Body of pancreas (tissue), 4 donors: ENCODE measurements at regions not wholly inside any gene's neighbourhood (a gene's known extent, or its start where the extent isn't known, plus 50 kb on each side); places are given as distances from the start of the nearest gene placed in this dataset.

Experiments used
- ATAC-seq: fragments of 150-250 bp; one replicate; pipeline ENCODE4 v1.9.1; 2016
- DNase-seq, 4 donors: peaks; one replicate each; pipeline ENCODE4 v3.0.0-alpha.2; 2019
- H3K27ac ChIP-seq, 4 donors: fragments of 200-600 bp; sonication (generic); 1 replicate in 3 of 4; 2 replicates in 1 of 4; pipeline versions ENCODE4 v1.5.1 to v1.6.1; 2016 to 2019; ENCODE audit warnings: mild to moderate bottlenecking in 1 of 4, mixed read lengths in 1 of 4, moderate library complexity in 1 of 4
- H3K27me3 ChIP-seq, 2 donors: fragments of 200-600 bp; sonication (generic); one replicate each; pipeline ENCODE4 v1.6.0; 2016; ENCODE audit warnings: mild to moderate bottlenecking in 1 of 2
- H3K36me3 ChIP-seq, 2 donors: fragments of 200-600 bp; sonication (generic); replicated peaks in 1 of 2; 2 replicates each; pipeline ENCODE4 v1.5.1; 2016; ENCODE audit warnings: low read depth in 2 of 2; ENCODE audit not compliant: insufficient read depth in 1 of 2
- H3K4me1 ChIP-seq: fragments of 200-600 bp; sonication (generic); one replicate; pipeline ENCODE4 v1.6.0; 2016
- H3K4me3 ChIP-seq, 2 donors: fragments of 200-600 bp; sonication (generic); 1 replicate in 1 of 2; 2 replicates in 1 of 2; pipeline ENCODE4 v1.5.1; 2016 to 2019
- H3K9me3 ChIP-seq, 3 donors: fragments of 200-600 bp; sonication (generic); 1 replicate in 2 of 3; 2 replicates in 1 of 3; pipeline ENCODE4 v1.5.1; 2016
- POLR2A ChIP-seq, 3 donors: fragments of 450-650 bp; IDR thresholded peaks; one replicate each; pipeline ENCODE4 v1.6.1; 2016; ENCODE audit warnings: antibody characterized with exemption in 3 of 3, mild to moderate bottlenecking in 2 of 3
- WGBS, 2 donors: methylation state at CpG; one replicate each; pipeline ENCODE4 v1.1.5; 2017; 5-methylcytosine and 5-hydroxymethylcytosine counted together
- intact Hi-C: fragments of 100-400 bp; cut with DNase I; formaldehyde crosslinking; loops from one replicate; pipeline ENCODE4 v1.15.1; 2023
- TF ChIP-seq, protein P1 (sequence below), 7 experiments: fragments of 450-650 bp in 4 of 7; fragments of 200-600 bp in 3 of 7; sonication (generic) in 3 of 7; IDR thresholded peaks; one replicate each; pipeline ENCODE4 v1.5.1; 2016 to 2019; ENCODE audit warnings: antibody characterized with exemption in 7 of 7

DNA sequence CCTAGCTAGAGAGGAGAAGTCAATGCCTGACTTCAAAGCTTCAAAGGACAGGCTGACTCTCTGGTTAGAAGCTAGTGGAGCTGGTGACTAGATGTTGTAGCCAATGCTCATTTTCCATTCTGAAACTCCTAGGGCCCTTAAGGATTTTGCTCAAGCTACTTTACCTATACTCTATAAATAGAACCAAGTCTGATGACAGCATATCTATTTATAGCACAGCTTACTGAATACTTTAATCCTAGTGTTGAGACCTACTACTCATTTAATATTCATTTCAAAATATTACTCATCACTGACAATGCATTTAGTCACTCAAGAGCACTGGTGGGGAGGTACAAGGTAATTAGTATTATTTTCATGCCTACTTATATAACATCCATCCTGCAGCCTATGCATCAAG, 137.2 kb upstream of the PELI2 start:
- intact Hi-C loops = no loop called here
- Histone ChIP-seq H3K36me3 (no peaks in the 10 kb centered on the region), H3K27me3 (no peaks in the 10 kb centered on the region), H3K4me1 (peaks cover 27% of the 10 kb centered on the region), H3K9me3 (no peaks in the 10 kb centered on the region), H3K4me3 (no peak overlapping the region), H3K27ac (no peak overlapping the region)
- DNase-seq = no peak
- no peak for ATAC-seq
- TF ChIP-seq POLR2A (IDR thresholded peaks at IDR 0.05) = no peak
- TF ChIP-seq, protein P1, sequence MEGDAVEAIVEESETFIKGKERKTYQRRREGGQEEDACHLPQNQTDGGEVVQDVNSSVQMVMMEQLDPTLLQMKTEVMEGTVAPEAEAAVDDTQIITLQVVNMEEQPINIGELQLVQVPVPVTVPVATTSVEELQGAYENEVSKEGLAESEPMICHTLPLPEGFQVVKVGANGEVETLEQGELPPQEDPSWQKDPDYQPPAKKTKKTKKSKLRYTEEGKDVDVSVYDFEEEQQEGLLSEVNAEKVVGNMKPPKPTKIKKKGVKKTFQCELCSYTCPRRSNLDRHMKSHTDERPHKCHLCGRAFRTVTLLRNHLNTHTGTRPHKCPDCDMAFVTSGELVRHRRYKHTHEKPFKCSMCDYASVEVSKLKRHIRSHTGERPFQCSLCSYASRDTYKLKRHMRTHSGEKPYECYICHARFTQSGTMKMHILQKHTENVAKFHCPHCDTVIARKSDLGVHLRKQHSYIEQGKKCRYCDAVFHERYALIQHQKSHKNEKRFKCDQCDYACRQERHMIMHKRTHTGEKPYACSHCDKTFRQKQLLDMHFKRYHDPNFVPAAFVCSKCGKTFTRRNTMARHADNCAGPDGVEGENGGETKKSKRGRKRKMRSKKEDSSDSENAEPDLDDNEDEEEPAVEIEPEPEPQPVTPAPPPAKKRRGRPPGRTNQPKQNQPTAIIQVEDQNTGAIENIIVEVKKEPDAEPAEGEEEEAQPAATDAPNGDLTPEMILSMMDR (IDR thresholded peaks at IDR 0.05) = no peak

DNA sequence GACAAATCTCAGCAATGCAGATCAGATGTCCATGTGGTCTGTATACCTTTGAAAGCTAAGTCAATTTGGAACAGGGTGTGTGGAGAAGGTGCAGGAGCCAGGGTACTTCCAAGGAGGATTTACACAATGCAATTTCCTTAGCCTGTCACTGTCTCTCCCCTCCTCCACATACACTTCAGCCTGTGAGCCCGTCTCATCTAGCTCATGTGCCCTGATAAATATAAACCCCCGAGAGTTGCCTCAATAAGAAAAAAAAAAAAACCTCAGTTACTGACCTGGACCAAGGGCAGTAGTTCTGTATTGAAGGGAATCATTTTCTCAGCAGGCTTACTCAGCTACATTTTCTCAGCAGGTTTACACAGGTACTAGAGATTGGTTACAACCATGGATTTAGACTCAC, 132.1 kb upstream of the PELI2 start:
- no peak for TF ChIP-seq POLR2A (IDR thresholded peaks at IDR 0.05)
- TF ChIP-seq, protein P1 (IDR thresholded peaks at IDR 0.05) = no peak
- no peaks in the 10 kb centered on the region for H3K9me3 ChIP-seq
- 60 to 61% methylated on average over 2 of the region's 2 CpGs for WGBS, 2 donors
- H3K4me1 ChIP-seq = no peaks in the 10 kb centered on the region
- intact Hi-C loops = no loop called here
- ATAC-seq (no peak), DNase-seq (no peak)
- H3K27ac ChIP-seq = no peak overlapping the region
- H3K4me3 ChIP-seq = no peak overlapping the region
- no peaks in the 10 kb centered on the region for H3K27me3 ChIP-seq
- no peaks in the 10 kb centered on the region for H3K36me3 ChIP-seq

GRCh38 chr14:56000846-56001245, 117.4 kb upstream of the PELI2 start:
- WGBS, 2 donors = 42 to 45% methylated on average over 3 of the region's 3 CpGs
- Histone ChIP-seq H3K36me3 (no peaks in the 10 kb centered on the region), H3K9me3 (no peaks in the 10 kb centered on the region), H3K4me3 (no peak overlapping the region), H3K4me1 (peaks cover 4% of the 10 kb centered on the region), H3K27me3 (no peaks in the 10 kb centered on the region), H3K27ac (no peak overlapping the region)
- ATAC-seq (no peak), DNase-seq (peak in 3 of 4 donors; percentile 14 to 29 (median 14))
- intact Hi-C loops = no loop called here
- TF ChIP-seq, protein P1 (IDR thresholded peaks at IDR 0.05) = no peak
- TF ChIP-seq POLR2A (IDR thresholded peaks at IDR 0.05) = no peak

GRCh38 chr14:56002342-56002741, 115.9 kb upstream of the PELI2 start:
- WGBS, 2 donors = 64 to 72% methylated on average over 7 of the region's 7 CpGs
- peaks cover 4% of the 10 kb centered on the region for H3K4me1 ChIP-seq
- H3K9me3 ChIP-seq = no peaks in the 10 kb centered on the region
- no peaks in the 10 kb centered on the region for H3K36me3 ChIP-seq
- no peak for TF ChIP-seq POLR2A (IDR thresholded peaks at IDR 0.05)
- TF ChIP-seq, protein P1 (IDR thresholded peaks at IDR 0.05) = no peak
- DNase-seq (no peak), ATAC-seq (no peak)
- H3K27ac ChIP-seq = no peak overlapping the region
- no peaks in the 10 kb centered on the region for H3K27me3 ChIP-seq
- no peak overlapping the region for H3K4me3 ChIP-seq
- intact Hi-C loops = no loop called here

GRCh38 chr14:56002876-56003625, 115.2 kb upstream of the PELI2 start:
- Histone ChIP-seq H3K27ac (no peak overlapping the region), H3K4me1 (peaks cover 4% of the 10 kb centered on the region), H3K9me3 (no peaks in the 10 kb centered on the region), H3K36me3 (no peaks in the 10 kb centered on the region), H3K4me3 (no peak overlapping the region), H3K27me3 (no peaks in the 10 kb centered on the region)
- DNase-seq = no peak
- intact Hi-C loops = no loop called here
- no peak for ATAC-seq
- no peak for TF ChIP-seq POLR2A (IDR thresholded peaks at IDR 0.05)
- TF ChIP-seq, protein P1 (IDR thresholded peaks at IDR 0.05) = no peak
- WGBS, 2 donors = 81 to 84% methylated on average over 11 of the region's 11 CpGs
